GM12878 (cell line): ENCODE measurements at regions not wholly inside any gene's neighbourhood (a gene's known extent, or its start where the extent isn't known, plus 50 kb on each side); places are given as distances from the start of the nearest gene placed in this dataset.

Experiments used
- BCL11A ChIP-seq: IDR thresholded peaks from 2 replicates; pipeline ENCODE4 v1.6.1; 2011; ENCODE audit warnings: low read depth, low read length
- HDAC2 ChIP-seq: fragments of 200-600 bp; sonication (generic); IDR thresholded peaks from 2 replicates; pipeline ENCODE4 v1.6.1; 2017
- HDAC6 ChIP-seq: fragments of 200-600 bp; sonication (generic); IDR thresholded peaks from one replicate; pipeline ENCODE4 v1.8.0; 2017; ENCODE audit warnings: antibody characterized with exemption; ENCODE audit not compliant: unreplicated experiment
- LARP7 ChIP-seq: fragments of 450-650 bp; IDR thresholded peaks from 2 replicates; pipeline ENCODE4 v1.6.1; 2017; ENCODE audit warnings: mild to moderate bottlenecking
- MEF2A ChIP-seq: IDR thresholded peaks from 2 replicates; pipeline ENCODE4 v1.6.1; 2011; ENCODE audit warnings: low read depth, mild to moderate bottlenecking, low read length, moderate library complexity; ENCODE audit not compliant: insufficient read depth
- MLLT1 ChIP-seq: fragments of 450-650 bp; IDR thresholded peaks from 2 replicates; pipeline ENCODE4 v1.6.1; 2016; ENCODE audit warnings: mild to moderate bottlenecking
- MYC ChIP-seq: IDR thresholded peaks from 2 replicates; pipeline ENCODE4 v1.6.1; 2011; ENCODE audit warnings: mild to moderate bottlenecking, low read length, moderate library complexity, inconsistent platforms; ENCODE audit not compliant: insufficient read depth, insufficient replicate concordance, insufficient read length, severe bottlenecking
- NKRF ChIP-seq: fragments of 450-650 bp; conservative IDR thresholded peaks from 2 replicates; pipeline ENCODE4 v1.6.1; 2017; ENCODE audit warnings: mild to moderate bottlenecking, moderate library complexity
- PKNOX1 ChIP-seq: fragments of 450-650 bp; IDR thresholded peaks from 2 replicates; pipeline ENCODE4 v1.6.1; 2016; ENCODE audit warnings: mild to moderate bottlenecking
- PRDM15 ChIP-seq: fragments of 450-650 bp; formaldehyde crosslinking; IDR thresholded peaks from 2 replicates; pipeline ENCODE4 v1.4.0; 2020; ENCODE audit warnings: mild to moderate bottlenecking, moderate library complexity
- RFX5 ChIP-seq: IDR thresholded peaks from 2 replicates; pipeline ENCODE4 v1.6.1; 2011; ENCODE audit warnings: low read depth, low read length, improper control_type of control experiment
- SMAD5 ChIP-seq: IDR thresholded peaks from 2 replicates; pipeline ENCODE4 v1.6.1; 2016; ENCODE audit warnings: antibody characterized with exemption, low read depth
- TARDBP ChIP-seq: IDR thresholded peaks from 2 replicates; pipeline ENCODE4 v1.6.1; 2016; ENCODE audit warnings: borderline replicate concordance
- TCF12 ChIP-seq: IDR thresholded peaks from 2 replicates; pipeline ENCODE4 v1.6.1; 2011; ENCODE audit warnings: low read depth, mild to moderate bottlenecking, low read length
- ZBTB4 ChIP-seq: fragments of 450-650 bp; formaldehyde crosslinking; IDR thresholded peaks from 2 replicates; pipeline ENCODE4 v1.4.0; 2022; ENCODE audit warnings: mild to moderate bottlenecking, moderate library complexity
- ZSCAN29 ChIP-seq: fragments of 450-650 bp; IDR thresholded peaks from 2 replicates; pipeline ENCODE4 v1.6.1; 2017; ENCODE audit warnings: mild to moderate bottlenecking, moderate library complexity
- ZZZ3 ChIP-seq: IDR thresholded peaks from 2 replicates; pipeline ENCODE4 v1.6.1; 2011; ENCODE audit warnings: low read depth; ENCODE audit not compliant: control insufficient read depth, insufficient read length

- peak; percentile 47; the same call in 1 of the 2 replicates for TF ChIP-seq SMAD5
- TF ChIP-seq HDAC2 = no peak
- peak; percentile 3; the same call in 1 of the 2 replicates for TF ChIP-seq MLLT1
- TF ChIP-seq MEF2A = no peak
- peak; percentile 18; the same call in 1 of the 2 replicates for TF ChIP-seq TCF12
- no peak for TF ChIP-seq PKNOX1
- TF ChIP-seq ZBTB4 (CRISPR knock-in tag) = peak; percentile 87
- TF ChIP-seq PRDM15 = peak; percentile 55
- TF ChIP-seq ZSCAN29 = no peak
- TF ChIP-seq LARP7 = no peak
- TF ChIP-seq TARDBP = no peak
- TF ChIP-seq HDAC6 = no peak
- TF ChIP-seq MYC = no peak
- TF ChIP-seq NKRF = no peak; the same call in 1 of the 2 replicates
- TF ChIP-seq RFX5 = no peak
- no peak for TF ChIP-seq ZZZ3
- TF ChIP-seq BCL11A = no peak
Observed at GRCh38 chr6:26197933-26198721, 110.9 kb downstream of the HFE start (continued).
